MM.1S (cell line): ENCODE measurements at regions not wholly inside any gene's neighbourhood (a gene's known extent, or its start where the extent isn't known, plus 50 kb on each side); places are given as distances from the start of the nearest gene placed in this dataset.

ENCODE experiments used
- DNase-seq: peaks from one replicate; pipeline ENCODE4 v3.0.0-alpha.2; 2015
- H2AFZ ChIP-seq: fragments of 300-600 bp; sonication (generic); 2 replicates; pipeline ENCODE4 v1.6.0; 2016; ENCODE audit warnings: antibody characterized with exemption, low read length
- H3F3A ChIP-seq: fragments of 300-600 bp; sonication (generic); 2 replicates; pipeline ENCODE4 v1.6.1; 2016; ENCODE audit warnings: mild to moderate bottlenecking, antibody characterized with exemption, low read length, moderate library complexity, mixed read lengths; ENCODE audit not compliant: insufficient read depth
- H3K27ac ChIP-seq: fragments of 300-600 bp; sonication (generic); 2 replicates; pipeline ENCODE4 v1.5.1; 2016; ENCODE audit warnings: mild to moderate bottlenecking, low read length
- H3K27me3 ChIP-seq: fragments of 300-600 bp; sonication (generic); replicated peaks from 2 replicates; pipeline ENCODE4 v1.6.0; 2016; ENCODE audit warnings: low read length; ENCODE audit not compliant: insufficient read depth
- H3K36me3 ChIP-seq: fragments of 300-600 bp; sonication (generic); replicated peaks from 2 replicates; pipeline ENCODE4 v1.6.1; 2016; ENCODE audit warnings: mild to moderate bottlenecking, low read length, mixed read lengths; ENCODE audit not compliant: insufficient read depth
- H3K4me1 ChIP-seq: fragments of 300-600 bp; sonication (generic); 2 replicates; pipeline ENCODE4 v1.6.1; 2016; ENCODE audit warnings: low read length, mixed read lengths
- H3K4me2 ChIP-seq: fragments of 300-600 bp; sonication (generic); 2 replicates; pipeline ENCODE4 v1.6.0; 2016; ENCODE audit warnings: low read depth, low read length
- H3K4me3 ChIP-seq: fragments of 300-600 bp; sonication (generic); 2 replicates; pipeline ENCODE4 v1.5.1; 2016; ENCODE audit warnings: low read length, mixed read lengths
- H3K79me2 ChIP-seq: fragments of 300-600 bp; sonication (generic); 2 replicates; pipeline ENCODE4 v1.6.1; 2016; ENCODE audit warnings: mixed run types, low read length, mixed read lengths
- H3K9ac ChIP-seq: fragments of 300-600 bp; sonication (generic); 2 replicates; pipeline ENCODE4 v1.6.1; 2016; ENCODE audit warnings: low read length, mixed read lengths
- H3K9me2 ChIP-seq: fragments of 300-600 bp; sonication (generic); replicated peaks from 2 replicates; pipeline ENCODE4 v1.6.1; 2016; ENCODE audit warnings: mild to moderate bottlenecking, low read length, mixed read lengths; ENCODE audit not compliant: insufficient read depth
- H3K9me3 ChIP-seq: fragments of 300-600 bp; sonication (generic); replicated peaks from 2 replicates; pipeline ENCODE4 v1.6.1; 2016; ENCODE audit warnings: mild to moderate bottlenecking, low read length, mixed read lengths; ENCODE audit not compliant: insufficient read depth
- H4K20me1 ChIP-seq: fragments of 300-600 bp; sonication (generic); 2 replicates; pipeline ENCODE4 v1.6.1; 2016; ENCODE audit warnings: mild to moderate bottlenecking, low read length, moderate library complexity, mixed read lengths; ENCODE audit not compliant: insufficient read depth
- EZH2 ChIP-seq: fragments of 300-600 bp; sonication (generic); optimal IDR thresholded peaks from 2 replicates; pipeline ENCODE3; 2017; ENCODE audit warnings: low read depth, mild to moderate bottlenecking, antibody characterized with exemption, low read length, mixed read lengths
- EZH2phosphoT487 ChIP-seq: fragments of 300-600 bp; sonication (generic); IDR thresholded peaks from 2 replicates; pipeline ENCODE4 v1.6.1; 2018; ENCODE audit warnings: antibody characterized with exemption, low read length
- TF ChIP-seq, protein P1 (sequence below): fragments of 300-600 bp; sonication (generic); IDR thresholded peaks from 2 replicates; pipeline ENCODE4 v1.5.1; 2016; ENCODE audit warnings: antibody characterized with exemption, low read length, mixed read lengths

DNA sequence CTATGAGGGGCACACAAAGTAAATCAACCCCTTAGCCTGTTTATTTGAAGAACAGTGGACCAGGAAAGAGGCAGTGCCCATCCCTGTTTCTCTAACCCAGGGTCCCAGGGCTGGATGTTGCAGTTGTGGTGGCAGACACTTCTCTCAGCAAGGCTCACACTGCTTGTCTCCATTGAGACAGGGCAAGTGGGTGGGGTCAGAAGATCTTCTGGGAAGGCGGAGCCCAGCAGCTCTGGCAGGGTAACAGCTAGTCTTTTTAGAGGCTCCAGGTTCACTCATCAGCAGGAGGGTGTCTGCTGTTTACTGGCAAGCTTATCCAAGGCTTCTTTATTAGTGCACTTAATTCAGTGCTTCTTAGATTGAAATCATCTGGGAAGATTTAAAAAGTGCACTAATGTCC lies 659.8 kb upstream of the DIPK2B start:
- no peak overlapping the region for H3K4me3 ChIP-seq
- H3K9ac ChIP-seq, result no peak overlapping the region
- TF ChIP-seq, protein P1, sequence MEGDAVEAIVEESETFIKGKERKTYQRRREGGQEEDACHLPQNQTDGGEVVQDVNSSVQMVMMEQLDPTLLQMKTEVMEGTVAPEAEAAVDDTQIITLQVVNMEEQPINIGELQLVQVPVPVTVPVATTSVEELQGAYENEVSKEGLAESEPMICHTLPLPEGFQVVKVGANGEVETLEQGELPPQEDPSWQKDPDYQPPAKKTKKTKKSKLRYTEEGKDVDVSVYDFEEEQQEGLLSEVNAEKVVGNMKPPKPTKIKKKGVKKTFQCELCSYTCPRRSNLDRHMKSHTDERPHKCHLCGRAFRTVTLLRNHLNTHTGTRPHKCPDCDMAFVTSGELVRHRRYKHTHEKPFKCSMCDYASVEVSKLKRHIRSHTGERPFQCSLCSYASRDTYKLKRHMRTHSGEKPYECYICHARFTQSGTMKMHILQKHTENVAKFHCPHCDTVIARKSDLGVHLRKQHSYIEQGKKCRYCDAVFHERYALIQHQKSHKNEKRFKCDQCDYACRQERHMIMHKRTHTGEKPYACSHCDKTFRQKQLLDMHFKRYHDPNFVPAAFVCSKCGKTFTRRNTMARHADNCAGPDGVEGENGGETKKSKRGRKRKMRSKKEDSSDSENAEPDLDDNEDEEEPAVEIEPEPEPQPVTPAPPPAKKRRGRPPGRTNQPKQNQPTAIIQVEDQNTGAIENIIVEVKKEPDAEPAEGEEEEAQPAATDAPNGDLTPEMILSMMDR, result no peak
- no peak for TF ChIP-seq EZH2phosphoT487
- TF ChIP-seq EZH2, result no peak
- no peak overlapping the region for H3K4me2 ChIP-seq
- H4K20me1 ChIP-seq, result no peaks in the 10 kb centered on the region
- H2AFZ ChIP-seq, result no peak overlapping the region
- no peaks in the 10 kb centered on the region for H3K36me3 ChIP-seq
- no peaks in the 10 kb centered on the region for H3K79me2 ChIP-seq
- H3K27ac ChIP-seq, result no peak overlapping the region
- H3F3A ChIP-seq, result no peaks in the 10 kb centered on the region
- no peaks in the 10 kb centered on the region for H3K4me1 ChIP-seq
- no peaks in the 10 kb centered on the region for H3K27me3 ChIP-seq
- no peaks in the 10 kb centered on the region for H3K9me2 ChIP-seq
- no peaks in the 10 kb centered on the region for H3K9me3 ChIP-seq
- DNase-seq, result no peak

DNA sequence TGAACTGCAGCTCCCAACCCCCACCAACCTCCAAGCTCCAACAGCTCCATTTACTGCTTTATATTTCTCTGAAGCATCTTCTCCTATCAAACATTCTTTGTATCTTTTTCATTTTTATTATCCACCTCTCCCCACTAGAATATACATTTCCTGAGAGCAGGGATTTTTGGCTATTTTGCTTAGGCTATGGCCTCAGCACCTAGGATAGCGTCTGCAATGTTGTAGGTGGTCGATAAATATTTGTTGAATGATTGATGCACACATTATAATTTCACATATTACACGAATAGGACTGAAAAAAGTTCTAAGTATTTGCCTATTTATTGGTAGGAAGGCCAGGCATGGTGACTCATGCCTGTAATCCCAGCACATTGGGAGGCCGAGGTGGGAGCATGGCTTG lies 658.7 kb upstream of the DIPK2B start:
- no peak for DNase-seq
- Histone ChIP-seq H3K27ac (no peak overlapping the region), H3K4me3 (no peak overlapping the region)

DNA sequence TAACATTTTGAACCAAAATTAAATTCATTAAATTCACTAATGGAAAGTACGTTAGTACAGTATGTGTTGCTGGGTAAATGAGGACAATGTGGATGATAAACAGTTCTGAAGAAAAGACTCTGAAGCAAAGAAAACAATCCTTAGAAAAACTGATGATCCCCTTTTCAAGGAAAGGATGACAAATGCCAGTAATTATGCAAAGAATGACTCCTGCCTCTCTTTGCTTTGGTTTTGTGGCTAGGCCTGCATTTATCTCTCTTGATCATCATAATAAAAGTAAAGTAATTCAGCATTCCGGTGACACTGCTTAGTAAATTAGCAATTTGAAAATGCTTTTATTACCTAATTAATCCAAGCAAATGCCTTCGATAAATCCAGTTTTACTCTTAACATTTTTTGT lies 652.2 kb upstream of the DIPK2B start:
- DNase-seq, result no peak
- Histone ChIP-seq H3K27me3 (no peaks in the 10 kb centered on the region), H3K27ac (no peak overlapping the region), H3K9ac (no peak overlapping the region), H3K4me3 (no peak overlapping the region), H4K20me1 (no peaks in the 10 kb centered on the region), H3K4me1 (0 out of 2 replicates have a peak, but pooled peaks cover 3% of the 10 kb centered on the region), H3K9me3 (no peaks in the 10 kb centered on the region), H2AFZ (no peak overlapping the region), H3K36me3 (no peaks in the 10 kb centered on the region), H3F3A (peaks cover 5% of the 10 kb centered on the region; the same call in 1 of the 2 replicates), H3K79me2 (peaks cover 22% of the 10 kb centered on the region), H3K4me2 (no peak overlapping the region), H3K9me2 (no peaks in the 10 kb centered on the region)
- TF ChIP-seq EZH2phosphoT487 (no peak), EZH2 (no peak)
- TF ChIP-seq, protein P1, result no peak

More for the DNA sequence above, 658.7 kb upstream of the DIPK2B start:
- H3K4me1 ChIP-seq, result no peaks in the 10 kb centered on the region
- H3F3A ChIP-seq, result no peaks in the 10 kb centered on the region
- H3K9ac ChIP-seq, result no peak overlapping the region
- H3K79me2 ChIP-seq, result no peaks in the 10 kb centered on the region
- no peaks in the 10 kb centered on the region for H3K27me3 ChIP-seq
- no peak for TF ChIP-seq EZH2phosphoT487
- TF ChIP-seq, protein P1, result no peak
- TF ChIP-seq EZH2, result no peak
- no peaks in the 10 kb centered on the region for H3K9me3 ChIP-seq
- H3K4me2 ChIP-seq, result no peak overlapping the region
- H2AFZ ChIP-seq, result no peak overlapping the region
- H3K36me3 ChIP-seq, result no peaks in the 10 kb centered on the region
- no peaks in the 10 kb centered on the region for H3K9me2 ChIP-seq
- H4K20me1 ChIP-seq, result no peaks in the 10 kb centered on the region
